ENCODE measurements at regions not wholly inside any gene's neighbourhood (a gene's known extent, or its start where the extent isn't known, plus 50 kb on each side); places are given as distances from the start of the nearest gene placed in this dataset.

GRCh38 chr4:3838437-3839380 is 72.5 kb downstream of the ADRA2C start:
- H3K4me3 ChIP-seq (ENCODE audit: low read depth, low read length) = no peak overlapping the region
- no peak for TF ChIP-seq CTCF (conservative IDR thresholded peaks at IDR 0.05; ENCODE audit: low read depth, low read length)
- no peak for DNase-seq (ENCODE audit: low read depth)

GRCh38 chr4:3845094-3845743 is 79.0 kb downstream of the ADRA2C start:
- DNase-seq (ENCODE audit: low read depth) = no peak
- H3K4me3 ChIP-seq (ENCODE audit: low read depth, low read length) = no peak overlapping the region
- no peak for TF ChIP-seq CTCF (conservative IDR thresholded peaks at IDR 0.05; ENCODE audit: low read depth, low read length)

GRCh38 chr4:3845744-3846429 is 79.7 kb downstream of the ADRA2C start:
- no peak overlapping the region for H3K4me3 ChIP-seq (ENCODE audit: low read depth, low read length)
- TF ChIP-seq CTCF (conservative IDR thresholded peaks at IDR 0.05; ENCODE audit: low read depth, low read length) = no peak
- DNase-seq (ENCODE audit: low read depth) = no peak

- no peak overlapping the region for H3K4me3 ChIP-seq (ENCODE audit: low read depth, low read length)
- no peak for DNase-seq (ENCODE audit: low read depth)
- no peak for TF ChIP-seq CTCF (conservative IDR thresholded peaks at IDR 0.05; ENCODE audit: low read depth, low read length)
These were observed 81.2 kb downstream of the ADRA2C start for GRCh38 chr4:3847211-3847940.

- DNase-seq (ENCODE audit: low read depth) = no peak
- H3K4me3 ChIP-seq (ENCODE audit: low read depth, low read length) = no peak overlapping the region
- TF ChIP-seq CTCF (conservative IDR thresholded peaks at IDR 0.05; ENCODE audit: low read depth, low read length) = no peak
These were observed 82.1 kb downstream of the ADRA2C start for GRCh38 chr4:3848323-3848722.

- no peak for DNase-seq (ENCODE audit: low read depth)
- no peak overlapping the region for H3K4me3 ChIP-seq (ENCODE audit: low read depth, low read length)
- no peak for TF ChIP-seq CTCF (conservative IDR thresholded peaks at IDR 0.05; ENCODE audit: low read depth, low read length)
These were observed 83.0 kb downstream of the ADRA2C start for GRCh38 chr4:3849140-3849539.
